ENCODE measurements at regions not wholly inside any gene's neighbourhood (a gene's known extent, or its start where the extent isn't known, plus 50 kb on each side); places are given as distances from the start of the nearest gene placed in this dataset.

DNA sequence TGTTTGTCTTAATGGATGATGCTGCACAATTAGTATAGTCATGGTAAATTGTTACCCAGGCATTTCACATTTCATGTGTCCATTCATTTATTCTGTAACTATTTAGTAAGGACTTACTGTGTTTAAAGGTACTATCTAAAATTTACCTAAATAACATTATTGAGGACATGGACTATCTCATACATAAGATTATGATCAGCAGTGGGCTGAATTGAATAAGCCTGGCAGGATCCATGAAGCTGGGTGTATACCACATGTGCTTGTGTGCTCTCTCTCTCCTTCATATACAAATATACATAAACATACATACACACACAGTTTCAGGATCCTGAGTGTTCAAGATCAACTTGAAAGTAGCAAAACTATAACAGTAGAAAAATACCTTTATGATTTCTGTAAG lies 595.4 kb downstream of the EPM2A start:
- no peaks in the 10 kb centered on the region for H3K4me1 Mint-ChIP-seq (ENCODE audit: unreplicated experiment)
- no peaks in the 10 kb centered on the region for H3K9me3 Mint-ChIP-seq (ENCODE audit: unreplicated experiment)
- no peak for DNase-seq (ENCODE audit: extremely low spot score, unreplicated experiment)
- no peak overlapping the region for H3K27ac Mint-ChIP-seq (ENCODE audit: unreplicated experiment)
- H3K4me3 Mint-ChIP-seq (ENCODE audit: unreplicated experiment) = no peak overlapping the region
- no peaks in the 10 kb centered on the region for H3K27me3 Mint-ChIP-seq (ENCODE audit: unreplicated experiment)
- H3K36me3 Mint-ChIP-seq (ENCODE audit: unreplicated experiment) = no peaks in the 10 kb centered on the region
- TF ChIP-seq CTCF (IDR thresholded peaks at IDR 0.05) = no peak

DNA sequence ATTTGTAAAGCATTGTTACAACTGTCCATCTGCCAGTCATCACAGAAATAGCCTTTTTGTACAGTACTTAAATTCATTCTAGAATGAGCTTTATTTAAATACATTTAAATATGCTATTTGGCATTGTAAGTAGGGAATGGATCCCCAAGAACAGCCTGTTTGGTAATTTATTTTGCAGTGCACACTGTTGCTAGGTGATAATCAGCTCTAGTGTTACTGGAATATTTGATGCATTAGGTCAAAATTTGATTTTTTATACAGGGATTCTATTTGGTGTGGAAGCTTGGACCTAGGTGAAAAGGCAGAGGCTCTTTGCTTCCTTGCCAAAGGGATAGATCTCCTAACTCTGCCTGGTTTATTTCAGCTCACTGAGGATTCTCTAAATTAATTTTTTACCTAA lies 593.7 kb downstream of the EPM2A start:
- Mint-ChIP-seq H3K27me3 (ENCODE audit: unreplicated experiment) (no peaks in the 10 kb centered on the region), H3K36me3 (ENCODE audit: unreplicated experiment) (no peaks in the 10 kb centered on the region), H3K27ac (ENCODE audit: unreplicated experiment) (no peak overlapping the region), H3K4me3 (ENCODE audit: unreplicated experiment) (no peak overlapping the region), H3K4me1 (ENCODE audit: unreplicated experiment) (no peaks in the 10 kb centered on the region), H3K9me3 (ENCODE audit: unreplicated experiment) (no peaks in the 10 kb centered on the region)
- no peak for TF ChIP-seq CTCF (IDR thresholded peaks at IDR 0.05)
- no peak for DNase-seq (ENCODE audit: extremely low spot score, unreplicated experiment)

- Mint-ChIP-seq H3K4me1 (ENCODE audit: unreplicated experiment) (peaks cover 9% of the 10 kb centered on the region), H3K4me3 (ENCODE audit: unreplicated experiment) (no peak overlapping the region), H3K36me3 (ENCODE audit: unreplicated experiment) (no peaks in the 10 kb centered on the region), H3K27me3 (ENCODE audit: unreplicated experiment) (no peaks in the 10 kb centered on the region), H3K27ac (ENCODE audit: unreplicated experiment) (no peak overlapping the region), H3K9me3 (ENCODE audit: unreplicated experiment) (no peaks in the 10 kb centered on the region)
- TF ChIP-seq CTCF (IDR thresholded peaks at IDR 0.05) = no peak
- no peak for DNase-seq (ENCODE audit: extremely low spot score, unreplicated experiment)
Observed at GRCh38 chr6:145142958-145143357, 592.4 kb downstream of the EPM2A start.

DNA sequence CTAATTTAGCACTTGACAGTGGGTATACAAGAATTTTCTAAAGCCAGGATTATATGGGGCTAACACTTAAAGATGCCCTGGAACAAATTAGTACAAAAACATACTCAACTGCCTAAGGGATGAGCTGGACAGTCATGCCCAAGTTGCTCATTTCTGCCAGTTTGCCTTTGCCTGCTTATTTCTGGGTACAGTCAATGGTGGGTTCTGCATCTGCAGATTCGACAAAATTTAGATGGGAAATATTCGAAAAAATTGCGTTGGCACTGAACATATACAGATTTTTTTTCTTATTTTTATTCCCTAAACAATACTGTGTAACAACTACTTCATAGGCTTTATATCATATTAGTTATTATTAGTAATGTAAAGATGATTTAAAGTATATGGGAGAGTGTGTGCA lies 591.9 kb downstream of the EPM2A start:
- no peak for TF ChIP-seq CTCF (IDR thresholded peaks at IDR 0.05)
- Mint-ChIP-seq H3K36me3 (ENCODE audit: unreplicated experiment) (no peaks in the 10 kb centered on the region), H3K9me3 (ENCODE audit: unreplicated experiment) (no peaks in the 10 kb centered on the region), H3K27me3 (ENCODE audit: unreplicated experiment) (no peaks in the 10 kb centered on the region), H3K27ac (ENCODE audit: unreplicated experiment) (no peak overlapping the region), H3K4me3 (ENCODE audit: unreplicated experiment) (no peak overlapping the region), H3K4me1 (ENCODE audit: unreplicated experiment) (peaks cover 13% of the 10 kb centered on the region)
- DNase-seq (ENCODE audit: extremely low spot score, unreplicated experiment) = no peak

- Mint-ChIP-seq H3K4me1 (ENCODE audit: unreplicated experiment) (peaks cover 35% of the 10 kb centered on the region), H3K36me3 (ENCODE audit: unreplicated experiment) (no peaks in the 10 kb centered on the region), H3K27me3 (ENCODE audit: unreplicated experiment) (no peaks in the 10 kb centered on the region), H3K9me3 (ENCODE audit: unreplicated experiment) (no peaks in the 10 kb centered on the region), H3K27ac (ENCODE audit: unreplicated experiment) (no peak overlapping the region), H3K4me3 (ENCODE audit: unreplicated experiment) (no peak overlapping the region)
- no peak for TF ChIP-seq CTCF (IDR thresholded peaks at IDR 0.05)
- no peak for DNase-seq (ENCODE audit: extremely low spot score, unreplicated experiment)
Observed at GRCh38 chr6:145147559-145147958, 587.8 kb downstream of the EPM2A start.

Data from osteocyte (in vitro differentiated cells).